Muscle layer of colon (tissue), 2 donors: ENCODE measurements at regions not wholly inside any gene's neighbourhood (a gene's known extent, or its start where the extent isn't known, plus 50 kb on each side); places are given as distances from the start of the nearest gene placed in this dataset.
"Not testable (repeated sequence)": the region's sequence is repeated elsewhere in the genome, so short reads cannot be mapped to it uniquely, and the experiment has no call there.

Experiments
- H3K27ac ChIP-seq: one replicate; pipeline ENCODE4 v1.7.0; 2013; ENCODE audit warnings: low read depth, mild to moderate bottlenecking, low read length, moderate library complexity
- H3K27me3 ChIP-seq, 2 donors: one replicate each; pipeline ENCODE4 v1.7.0; 2013; ENCODE audit warnings: low read length in 2 of 2, mild to moderate bottlenecking in 2 of 2; ENCODE audit not compliant: insufficient read depth in 2 of 2, control insufficient read depth in 1 of 2
- H3K36me3 ChIP-seq: one replicate; pipeline ENCODE4 v1.7.0; 2013; ENCODE audit warnings: mild to moderate bottlenecking, low read length; ENCODE audit not compliant: insufficient read depth
- H3K4me1 ChIP-seq: one replicate; pipeline ENCODE4 v1.7.0; 2013; ENCODE audit warnings: mild to moderate bottlenecking, low read length; ENCODE audit not compliant: insufficient read depth
- H3K4me3 ChIP-seq, 2 donors: one replicate each; pipeline ENCODE4 v1.7.0; 2013; ENCODE audit warnings: low read length in 2 of 2, low read depth in 1 of 2, mild to moderate bottlenecking in 1 of 2, moderate library complexity in 1 of 2
- H3K9ac ChIP-seq: one replicate; pipeline ENCODE4 v1.7.0; 2013; ENCODE audit warnings: low read length
- H3K9me3 ChIP-seq: one replicate; pipeline ENCODE4 v1.7.0; 2013; ENCODE audit warnings: mild to moderate bottlenecking, low read length
- donor health status: abdominal sarcoma.
- donor health status: Adenocarcinoma of cecum.

GRCh38 chr4:130012806-130013205, 916.9 kb downstream of the C4orf33 start:
- not testable (repeated sequence) for H3K36me3 ChIP-seq, H3K4me1 ChIP-seq, H3K9me3 ChIP-seq, H3K27me3 ChIP-seq, H3K27ac ChIP-seq, H3K4me3 ChIP-seq, H3K9ac ChIP-seq

GRCh38 chr4:130021706-130022105, 925.8 kb downstream of the C4orf33 start:
- Histone ChIP-seq H3K9me3 (no peaks in the 10 kb centered on the region), H3K4me1 (no peaks in the 10 kb centered on the region), H3K27ac (no peak overlapping the region), H3K36me3 (no peaks in the 10 kb centered on the region), H3K27me3 (no peaks in the 10 kb centered on the region), H3K9ac (no peak overlapping the region), H3K4me3 (no peak overlapping the region)

- Histone ChIP-seq H3K27ac (no peak overlapping the region), H3K4me1 (no peaks in the 10 kb centered on the region), H3K27me3 (no peaks in the 10 kb centered on the region), H3K9me3 (no peaks in the 10 kb centered on the region), H3K4me3 (no peak overlapping the region), H3K9ac (no peak overlapping the region), H3K36me3 (no peaks in the 10 kb centered on the region)
Observed at GRCh38 chr4:130023088-130023487, 927.1 kb downstream of the C4orf33 start.

GRCh38 chr4:130025701-130026100, 929.7 kb downstream of the C4orf33 start:
- Histone ChIP-seq H3K27me3 (no peaks in the 10 kb centered on the region), H3K9ac (no peak overlapping the region), H3K4me3 (no peak overlapping the region), H3K36me3 (no peaks in the 10 kb centered on the region), H3K4me1 (no peaks in the 10 kb centered on the region), H3K27ac (no peak overlapping the region), H3K9me3 (no peaks in the 10 kb centered on the region)

- Histone ChIP-seq H3K9ac (no peak overlapping the region), H3K27ac (no peak overlapping the region), H3K4me1 (no peaks in the 10 kb centered on the region), H3K4me3 (no peak overlapping the region), H3K27me3 (no peaks in the 10 kb centered on the region), H3K9me3 (no peaks in the 10 kb centered on the region), H3K36me3 (no peaks in the 10 kb centered on the region)
Observed at GRCh38 chr4:130026185-130026584, 930.2 kb downstream of the C4orf33 start.

- H3K4me1 ChIP-seq = no peaks in the 10 kb centered on the region
Observed at GRCh38 chr4:130027973-130028372, 932.0 kb downstream of the C4orf33 start.

GRCh38 chr4:130028552-130028951, 932.6 kb downstream of the C4orf33 start:
- no peaks in the 10 kb centered on the region for H3K9me3 ChIP-seq
- no peaks in the 10 kb centered on the region for H3K4me1 ChIP-seq
- no peak overlapping the region for H3K27ac ChIP-seq
- H3K27me3 ChIP-seq = no peaks in the 10 kb centered on the region
- no peak overlapping the region for H3K4me3 ChIP-seq
- H3K36me3 ChIP-seq = no peaks in the 10 kb centered on the region
- no peak overlapping the region for H3K9ac ChIP-seq

More at GRCh38 chr4:130027973-130028372, 932.0 kb downstream of the C4orf33 start:
- Histone ChIP-seq H3K9ac (no peak overlapping the region), H3K36me3 (no peaks in the 10 kb centered on the region), H3K27ac (no peak overlapping the region), H3K4me3 (no peak overlapping the region), H3K9me3 (no peaks in the 10 kb centered on the region), H3K27me3 (no peaks in the 10 kb centered on the region)

GRCh38 chr4:130029442-130029841, 933.5 kb downstream of the C4orf33 start:
- no peaks in the 10 kb centered on the region for H3K27me3 ChIP-seq
- H3K4me1 ChIP-seq = no peaks in the 10 kb centered on the region
- H3K4me3 ChIP-seq = no peak overlapping the region
- H3K9me3 ChIP-seq = no peaks in the 10 kb centered on the region
- no peaks in the 10 kb centered on the region for H3K36me3 ChIP-seq
- H3K9ac ChIP-seq = no peak overlapping the region
- H3K27ac ChIP-seq = no peak overlapping the region

- no peaks in the 10 kb centered on the region for H3K9me3 ChIP-seq
- no peaks in the 10 kb centered on the region for H3K4me1 ChIP-seq
- H3K9ac ChIP-seq = no peak overlapping the region
- H3K36me3 ChIP-seq = no peaks in the 10 kb centered on the region
- no peak overlapping the region for H3K4me3 ChIP-seq
- no peaks in the 10 kb centered on the region for H3K27me3 ChIP-seq
- H3K27ac ChIP-seq = no peak overlapping the region
Observed at GRCh38 chr4:130031858-130032257, 935.9 kb downstream of the C4orf33 start.

- not testable (repeated sequence) for H3K4me3 ChIP-seq, H3K4me1 ChIP-seq, H3K9me3 ChIP-seq, H3K9ac ChIP-seq, H3K27me3 ChIP-seq, H3K27ac ChIP-seq, H3K36me3 ChIP-seq
Observed at GRCh38 chr4:130033657-130034056, 937.7 kb downstream of the C4orf33 start.

- no peak overlapping the region for H3K4me3 ChIP-seq
- no peaks in the 10 kb centered on the region for H3K36me3 ChIP-seq
- H3K27me3 ChIP-seq = no peaks in the 10 kb centered on the region
- no peaks in the 10 kb centered on the region for H3K9me3 ChIP-seq
- no peak overlapping the region for H3K9ac ChIP-seq
- no peaks in the 10 kb centered on the region for H3K4me1 ChIP-seq
- no peak overlapping the region for H3K27ac ChIP-seq
Observed at GRCh38 chr4:130034876-130035275, 938.9 kb downstream of the C4orf33 start.

GRCh38 chr4:130035391-130035790, 939.4 kb downstream of the C4orf33 start:
- Histone ChIP-seq H3K4me3 (no peak overlapping the region), H3K4me1 (no peaks in the 10 kb centered on the region), H3K9ac (no peak overlapping the region)

More at GRCh38 chr4:130035391-130035790, 939.4 kb downstream of the C4orf33 start:
- Histone ChIP-seq H3K36me3 (no peaks in the 10 kb centered on the region), H3K27me3 (no peaks in the 10 kb centered on the region), H3K27ac (no peak overlapping the region), H3K9me3 (no peaks in the 10 kb centered on the region)
